NT2/D1 (cell line): ENCODE measurements at regions not wholly inside any gene's neighbourhood (a gene's known extent, or its start where the extent isn't known, plus 50 kb on each side); places are given as distances from the start of the nearest gene placed in this dataset.

Experiments used
- DNase-seq: peaks from one replicate; pipeline ENCODE4 v3.0.0-alpha.2; 2011; ENCODE audit warnings: low read depth, low spot score
- H3K27me3 ChIP-seq: 2 replicates; pipeline ENCODE4 v1.6.0; 2011; ENCODE audit warnings: mild to moderate bottlenecking; ENCODE audit not compliant: insufficient read length, insufficient read depth
- H3K36me3 ChIP-seq: 2 replicates; pipeline ENCODE4 v1.6.1; 2011; ENCODE audit warnings: mild to moderate bottlenecking, low read length, mixed read lengths; ENCODE audit not compliant: insufficient read depth, insufficient read length
- H3K4me1 ChIP-seq: 2 replicates; pipeline ENCODE4 v1.5.1; 2011; ENCODE audit not compliant: insufficient read depth, insufficient read length
- H3K4me3 ChIP-seq: 2 replicates; pipeline ENCODE4 v1.5.1; 2011; ENCODE audit warnings: low read depth; ENCODE audit not compliant: insufficient read length
- H3K9ac ChIP-seq: 2 replicates; pipeline ENCODE4 v1.6.0; 2011; ENCODE audit warnings: low read depth; ENCODE audit not compliant: insufficient read length
- H3K9me3 ChIP-seq: 2 replicates; pipeline ENCODE4 v1.5.1; 2011; ENCODE audit warnings: mild to moderate bottlenecking, low read length; ENCODE audit not compliant: insufficient read depth
- SUZ12 ChIP-seq: IDR thresholded peaks from 2 replicates; pipeline ENCODE4 v1.6.1; 2011; ENCODE audit not compliant: insufficient read length, insufficient read depth; ENCODE audit errors: extremely low read depth
- YY1 ChIP-seq: IDR thresholded peaks from 2 replicates; pipeline ENCODE4 v1.6.1; 2011; ENCODE audit not compliant: insufficient read length, insufficient read depth
- ZNF274 ChIP-seq: IDR thresholded peaks from 2 replicates; pipeline ENCODE4 v1.6.1; 2011; ENCODE audit warnings: mild to moderate bottlenecking, low read depth, low read length

- Histone ChIP-seq H3K27me3 (no peaks in the 10 kb centered on the region), H3K4me1 (peaks cover 3% of the 10 kb centered on the region), H3K36me3 (no peaks in the 10 kb centered on the region), H3K9me3 (no peaks in the 10 kb centered on the region; the same call in 1 of the 2 replicates), H3K4me3 (no peak overlapping the region), H3K9ac (no peak overlapping the region)
- TF ChIP-seq YY1 (no peak), SUZ12 (no peak), ZNF274 (no peak)
- no peak for DNase-seq
Observed at GRCh38 chr1:96374076-96374762, 347.4 kb upstream of the PTBP2 start.

GRCh38 chr1:96376846-96377245, 344.7 kb upstream of the PTBP2 start:
- TF ChIP-seq YY1, result no peak
- no peak for TF ChIP-seq SUZ12
- no peak for TF ChIP-seq ZNF274

GRCh38 chr1:96384611-96385010, 337.0 kb upstream of the PTBP2 start:
- no peak for TF ChIP-seq SUZ12
- TF ChIP-seq YY1, result no peak
- TF ChIP-seq ZNF274, result no peak
- no peak for DNase-seq
- H3K4me1 ChIP-seq, result no peaks in the 10 kb centered on the region
- H3K9ac ChIP-seq, result no peak overlapping the region
- no peak overlapping the region for H3K4me3 ChIP-seq
- H3K9me3 ChIP-seq, result peaks cover 15% of the 10 kb centered on the region
- no peaks in the 10 kb centered on the region for H3K27me3 ChIP-seq
- no peaks in the 10 kb centered on the region for H3K36me3 ChIP-seq

More at GRCh38 chr1:96376846-96377245, 344.7 kb upstream of the PTBP2 start:
- H3K9me3 ChIP-seq, result no peaks in the 10 kb centered on the region; the same call in 1 of the 2 replicates
- H3K27me3 ChIP-seq, result no peaks in the 10 kb centered on the region
- no peaks in the 10 kb centered on the region for H3K36me3 ChIP-seq
- H3K4me3 ChIP-seq, result no peak overlapping the region
- DNase-seq, result no peak
- peaks cover 3% of the 10 kb centered on the region for H3K4me1 ChIP-seq
- H3K9ac ChIP-seq, result no peak overlapping the region

DNA sequence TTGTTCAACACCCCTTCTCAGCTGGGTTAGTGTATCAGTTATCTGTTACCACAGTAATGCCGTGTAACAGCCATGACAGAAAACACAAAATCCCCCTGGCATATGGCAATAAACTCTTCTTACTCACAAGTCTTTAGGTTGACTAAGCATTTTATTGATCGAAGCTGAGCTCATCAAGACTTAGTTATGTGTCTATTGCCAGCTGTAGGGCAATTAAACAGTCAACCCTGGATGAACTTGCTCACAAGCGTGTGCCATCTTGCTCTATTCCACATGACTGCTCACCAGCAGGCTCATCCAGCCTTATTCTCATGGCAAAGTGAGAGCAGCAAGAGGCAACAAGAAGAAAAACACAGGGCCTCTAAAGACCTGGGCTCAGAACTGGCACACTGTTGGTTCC, 333.8 kb upstream of the PTBP2 start:
- TF ChIP-seq SUZ12 (no peak), ZNF274 (no peak), YY1 (no peak)
- H3K27me3 ChIP-seq, result no peaks in the 10 kb centered on the region
- peaks cover 10% of the 10 kb centered on the region; the same call in 1 of the 2 replicates for H3K9me3 ChIP-seq
- no peaks in the 10 kb centered on the region for H3K4me1 ChIP-seq
- no peak overlapping the region for H3K4me3 ChIP-seq
- H3K36me3 ChIP-seq, result no peaks in the 10 kb centered on the region
- no peak overlapping the region for H3K9ac ChIP-seq
- DNase-seq, result no peak

DNA sequence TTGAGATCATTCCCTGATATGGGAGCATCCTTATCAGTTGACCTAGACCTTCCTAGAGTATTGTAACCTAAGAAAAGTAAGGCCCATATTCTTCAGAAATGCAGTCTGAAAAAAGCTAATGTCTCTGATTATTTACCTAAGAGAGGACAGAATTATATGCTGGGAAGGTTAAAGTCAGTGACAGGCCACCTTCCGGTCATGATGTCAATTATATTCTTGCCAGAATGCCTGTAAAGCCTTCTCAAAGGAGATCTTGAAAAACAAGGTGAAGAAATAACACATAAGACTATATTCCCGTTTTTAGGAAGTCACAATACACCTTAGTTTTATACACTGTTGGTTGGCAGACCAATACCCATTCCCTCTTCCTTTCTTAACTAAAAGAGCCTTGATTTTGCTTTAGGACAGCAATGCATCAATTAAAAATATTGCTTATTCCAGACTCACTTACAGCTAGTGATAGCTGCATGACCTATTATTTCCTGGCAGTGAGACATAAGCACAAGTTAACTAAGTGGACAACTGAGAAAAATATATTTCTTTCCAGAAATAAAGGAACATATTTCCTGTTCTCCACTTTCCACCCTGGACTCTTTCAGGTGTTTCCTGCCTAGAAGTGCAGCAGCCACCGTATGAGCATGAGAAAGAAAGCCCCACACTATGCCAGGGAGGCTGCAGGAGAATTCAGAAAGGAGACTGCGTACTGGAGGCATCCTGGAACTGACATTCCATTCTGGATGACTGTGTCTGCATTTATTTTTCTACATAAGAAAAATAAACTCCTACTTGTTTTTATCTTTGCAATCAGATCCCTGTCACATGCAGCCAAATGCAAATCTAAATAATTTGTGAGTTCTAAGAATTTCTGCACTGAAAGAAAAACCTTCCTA, 332.9 kb upstream of the PTBP2 start:
- no peaks in the 10 kb centered on the region for H3K27me3 ChIP-seq
- H3K9me3 ChIP-seq, result 0 out of 2 replicates have a peak, but pooled peaks cover under 1% of the 10 kb centered on the region
- no peak overlapping the region for H3K9ac ChIP-seq
- no peaks in the 10 kb centered on the region for H3K36me3 ChIP-seq
- TF ChIP-seq ZNF274, result no peak
- TF ChIP-seq YY1, result no peak
- no peak for TF ChIP-seq SUZ12
- H3K4me1 ChIP-seq, result no peaks in the 10 kb centered on the region
- DNase-seq, result no peak
- no peak overlapping the region for H3K4me3 ChIP-seq

DNA sequence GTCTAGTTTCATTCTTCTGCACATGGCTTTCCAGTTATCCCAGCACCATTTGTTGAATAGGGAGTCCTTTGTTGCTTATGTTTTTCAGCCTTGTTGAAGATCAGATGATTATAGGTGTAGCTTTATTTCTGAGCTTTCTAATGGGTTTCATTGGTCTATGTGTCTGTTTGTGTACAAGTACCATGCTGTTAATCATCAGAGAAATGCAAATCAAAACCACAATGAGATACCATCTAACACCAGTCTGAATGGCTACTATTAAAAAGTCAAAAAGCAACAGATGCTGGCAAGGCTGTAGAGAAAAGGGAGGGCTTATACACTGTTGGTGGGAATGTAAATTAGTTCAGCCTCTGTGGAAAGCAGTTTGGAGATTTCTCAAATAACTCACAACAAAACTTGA, 321.5 kb upstream of the PTBP2 start:
- DNase-seq, result no peak
- Histone ChIP-seq H3K4me3 (no peak overlapping the region), H3K27me3 (no peaks in the 10 kb centered on the region), H3K36me3 (no peaks in the 10 kb centered on the region), H3K9ac (no peak overlapping the region), H3K4me1 (no peaks in the 10 kb centered on the region), H3K9me3 (no peaks in the 10 kb centered on the region)
- TF ChIP-seq ZNF274, result no peak
- no peak for TF ChIP-seq SUZ12
- no peak for TF ChIP-seq YY1

- no peak for DNase-seq
- Histone ChIP-seq H3K4me1 (no peaks in the 10 kb centered on the region), H3K27me3 (no peaks in the 10 kb centered on the region), H3K9ac (no peak overlapping the region), H3K9me3 (no peaks in the 10 kb centered on the region), H3K4me3 (no peak overlapping the region), H3K36me3 (no peaks in the 10 kb centered on the region)
- TF ChIP-seq YY1 (no peak), SUZ12 (no peak), ZNF274 (no peak)
Observed at GRCh38 chr1:96409087-96409486, 312.5 kb upstream of the PTBP2 start.
